AG09309 (cell line): ENCODE measurements at regions not wholly inside any gene's neighbourhood (a gene's known extent, or its start where the extent isn't known, plus 50 kb on each side); places are given as distances from the start of the nearest gene placed in this dataset.

Experiments used
- DNase-seq: peaks from one replicate; pipeline ENCODE4 v3.0.0-alpha.2; 2010; ENCODE audit warnings: low read depth
- H3K4me3 ChIP-seq: 2 replicates; pipeline ENCODE4 v1.5.1; 2011; ENCODE audit warnings: mild to moderate bottlenecking, low read depth, low read length, moderate library complexity; ENCODE audit not compliant: control insufficient read depth
- TF ChIP-seq, protein P1 (sequence below): IDR thresholded peaks from 2 replicates; pipeline ENCODE4 v1.5.1; 2011; ENCODE audit warnings: mild to moderate bottlenecking, low read depth, low read length, inconsistent platforms; ENCODE audit not compliant: insufficient read depth, control insufficient read depth; ENCODE audit errors: missing control alignments

DNA sequence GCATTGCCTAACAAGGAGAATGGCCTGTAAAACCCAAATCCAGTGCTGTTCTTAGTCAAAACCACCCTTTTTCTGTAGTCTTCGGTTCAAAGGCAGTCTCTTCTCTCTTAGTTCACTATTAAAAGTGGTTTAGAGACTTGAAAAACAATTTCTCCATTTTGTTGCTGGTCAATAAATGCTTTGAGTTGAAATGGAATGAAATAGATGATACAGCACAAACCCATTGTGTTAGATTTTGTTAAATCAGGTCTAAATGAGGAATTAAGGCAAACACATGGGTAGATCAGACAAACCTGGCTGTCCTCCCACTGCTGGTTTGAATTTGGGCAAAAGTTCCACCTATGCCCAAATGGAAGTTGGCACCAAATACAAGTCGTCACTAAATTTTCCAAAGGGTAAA lies 150.1 kb upstream of the SERTAD2 start:
- no peak for DNase-seq
- TF ChIP-seq, protein P1, sequence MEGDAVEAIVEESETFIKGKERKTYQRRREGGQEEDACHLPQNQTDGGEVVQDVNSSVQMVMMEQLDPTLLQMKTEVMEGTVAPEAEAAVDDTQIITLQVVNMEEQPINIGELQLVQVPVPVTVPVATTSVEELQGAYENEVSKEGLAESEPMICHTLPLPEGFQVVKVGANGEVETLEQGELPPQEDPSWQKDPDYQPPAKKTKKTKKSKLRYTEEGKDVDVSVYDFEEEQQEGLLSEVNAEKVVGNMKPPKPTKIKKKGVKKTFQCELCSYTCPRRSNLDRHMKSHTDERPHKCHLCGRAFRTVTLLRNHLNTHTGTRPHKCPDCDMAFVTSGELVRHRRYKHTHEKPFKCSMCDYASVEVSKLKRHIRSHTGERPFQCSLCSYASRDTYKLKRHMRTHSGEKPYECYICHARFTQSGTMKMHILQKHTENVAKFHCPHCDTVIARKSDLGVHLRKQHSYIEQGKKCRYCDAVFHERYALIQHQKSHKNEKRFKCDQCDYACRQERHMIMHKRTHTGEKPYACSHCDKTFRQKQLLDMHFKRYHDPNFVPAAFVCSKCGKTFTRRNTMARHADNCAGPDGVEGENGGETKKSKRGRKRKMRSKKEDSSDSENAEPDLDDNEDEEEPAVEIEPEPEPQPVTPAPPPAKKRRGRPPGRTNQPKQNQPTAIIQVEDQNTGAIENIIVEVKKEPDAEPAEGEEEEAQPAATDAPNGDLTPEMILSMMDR, result no peak
- H3K4me3 ChIP-seq, result no peak overlapping the region

DNA sequence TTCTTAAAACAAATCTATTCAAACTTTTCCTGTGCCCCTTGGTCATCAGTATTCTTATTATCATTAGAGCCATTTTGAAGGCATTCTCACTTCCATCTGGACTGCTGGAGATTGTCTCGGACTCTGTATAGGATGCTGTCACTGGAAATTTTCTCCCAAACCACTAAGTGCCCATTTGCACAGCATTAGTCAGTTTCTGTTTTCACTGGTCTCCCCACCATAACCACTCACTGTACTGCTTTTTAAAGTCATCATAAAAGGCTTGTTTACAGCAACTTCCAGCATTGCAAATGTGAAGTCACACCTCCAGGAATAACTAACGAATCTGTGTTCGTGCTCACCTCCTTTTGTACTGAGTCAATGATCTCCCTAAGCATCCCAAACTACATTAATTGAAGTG lies 150.9 kb upstream of the SERTAD2 start:
- TF ChIP-seq, protein P1, result no peak
- DNase-seq, result no peak
- no peak overlapping the region for H3K4me3 ChIP-seq

DNA sequence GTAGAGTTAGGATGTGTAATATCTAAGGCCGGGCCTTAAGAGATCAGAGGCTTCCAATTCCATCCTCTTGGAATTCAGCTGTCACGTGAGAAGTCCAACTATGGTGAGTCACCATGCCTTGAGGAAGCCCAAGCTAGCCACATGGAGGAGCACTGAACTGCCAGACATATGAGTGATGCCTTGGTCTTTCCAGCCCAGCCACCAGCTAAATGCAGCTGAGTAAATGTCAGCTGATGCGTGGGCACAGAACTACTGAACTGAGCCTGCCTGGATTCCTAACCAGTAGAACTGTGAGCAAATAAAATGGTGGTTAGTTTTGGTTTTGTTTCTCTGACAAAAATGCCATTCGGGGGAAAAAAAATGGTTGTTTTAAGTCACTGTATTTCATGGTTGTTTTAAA lies 153.7 kb upstream of the SERTAD2 start:
- H3K4me3 ChIP-seq, result no peak overlapping the region
- TF ChIP-seq, protein P1, result peak; percentile 25
- peak; percentile 99 for DNase-seq

DNA sequence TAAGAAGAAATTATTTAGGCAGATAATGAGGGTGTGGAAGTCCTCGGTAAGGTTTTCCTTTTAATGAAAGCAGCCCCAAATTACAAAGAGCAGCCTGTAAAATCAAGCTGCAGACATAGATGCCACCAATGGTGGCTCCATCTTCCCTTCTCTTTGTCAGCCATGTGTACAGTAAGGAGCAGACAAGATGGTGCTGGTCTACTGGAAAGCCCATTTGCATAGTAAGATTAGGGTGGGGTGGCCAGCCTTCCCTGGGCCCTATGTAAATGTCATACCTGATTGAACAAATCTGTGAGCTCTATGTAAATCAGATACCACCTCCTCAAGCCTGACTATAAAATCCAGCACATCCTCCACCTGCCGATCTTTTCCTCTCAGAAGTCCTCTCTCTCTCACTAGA lies 154.4 kb upstream of the SERTAD2 start:
- DNase-seq, result no peak
- H3K4me3 ChIP-seq, result no peak overlapping the region

DNA sequence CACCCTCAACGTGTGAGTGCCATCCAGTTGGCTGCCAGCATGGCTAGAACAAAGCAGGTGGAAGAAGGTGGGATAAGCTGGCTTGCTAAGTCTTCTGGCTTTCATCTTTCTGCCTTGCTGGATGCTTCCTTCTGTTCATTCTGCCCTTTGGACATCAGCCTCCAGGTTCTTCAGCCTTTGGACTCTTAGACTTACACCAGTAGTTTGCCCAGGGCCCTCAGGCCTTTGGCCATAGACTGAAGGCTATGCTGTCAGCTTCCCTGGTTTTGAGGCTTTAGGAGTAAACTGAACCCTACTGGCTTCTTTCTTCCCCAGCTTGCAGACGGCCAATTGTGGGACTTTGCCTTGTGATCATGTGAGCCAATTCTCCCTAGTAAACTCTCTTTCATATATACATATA lies 155.0 kb upstream of the SERTAD2 start:
- TF ChIP-seq, protein P1, result no peak
- DNase-seq, result no peak
- no peak overlapping the region for H3K4me3 ChIP-seq

More for the DNA sequence above, 154.4 kb upstream of the SERTAD2 start:
- TF ChIP-seq, protein P1, result no peak

DNA sequence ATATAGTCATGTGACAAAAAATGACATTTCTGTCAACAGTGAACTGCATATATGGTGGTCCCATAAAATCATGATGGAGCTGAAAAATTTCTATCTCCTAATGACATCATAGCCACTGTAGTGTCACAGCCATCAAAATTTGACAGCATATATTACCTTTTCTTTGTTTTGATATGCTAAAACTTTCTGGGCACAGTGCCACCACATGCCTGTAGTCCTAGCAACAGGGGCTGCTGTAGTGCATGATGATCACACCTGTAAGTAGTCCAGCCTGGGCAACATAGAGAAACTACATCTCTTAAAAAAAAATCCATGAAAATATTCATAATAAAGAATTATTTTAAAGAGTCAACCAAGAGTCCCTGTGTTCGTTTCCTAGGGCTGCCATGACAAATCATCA lies 155.5 kb upstream of the SERTAD2 start:
- no peak for DNase-seq
- TF ChIP-seq, protein P1, result no peak

DNA sequence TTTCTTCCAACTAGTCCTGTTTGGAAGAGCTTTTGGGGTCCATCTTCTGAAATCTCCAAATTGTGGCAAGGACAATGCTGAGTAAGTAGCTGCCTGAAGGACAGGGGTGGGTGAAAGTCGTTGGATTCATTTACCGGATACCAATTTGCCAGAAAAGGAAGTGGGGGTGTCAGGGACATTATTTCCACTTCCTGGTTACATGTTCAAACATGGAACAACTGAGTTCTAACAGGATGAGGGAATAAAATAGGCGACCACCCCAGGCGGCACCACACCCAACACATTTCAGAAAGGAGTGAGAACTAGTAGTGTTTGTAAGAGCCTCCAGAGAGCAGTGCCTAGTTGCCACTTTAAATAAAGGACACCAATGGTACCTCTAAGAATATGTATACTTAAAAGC lies 158.6 kb upstream of the SERTAD2 start:
- DNase-seq, result no peak
- H3K4me3 ChIP-seq, result no peak overlapping the region
- TF ChIP-seq, protein P1, result no peak

More for the DNA sequence above, 155.5 kb upstream of the SERTAD2 start:
- H3K4me3 ChIP-seq, result no peak overlapping the region
